ENCODE measurements at regions not wholly inside any gene's neighbourhood (a gene's known extent, or its start where the extent isn't known, plus 50 kb on each side); places are given as distances from the start of the nearest gene placed in this dataset.

- DNase-seq: no peak
Observed at GRCh38 chr2:134190062-134190806, 63.6 kb upstream of the MGAT5 start.

- no peak for DNase-seq
Observed at GRCh38 chr2:134190807-134191203, 63.1 kb upstream of the MGAT5 start.

- DNase-seq: no peak
Observed at GRCh38 chr2:134191835-134192234, 62.0 kb upstream of the MGAT5 start.

- no peak for DNase-seq
Observed at GRCh38 chr2:134193006-134193405, 60.9 kb upstream of the MGAT5 start.

GRCh38 chr2:134194519-134194918, 59.4 kb upstream of the MGAT5 start:
- DNase-seq: no peak

- no peak for DNase-seq
Observed at GRCh38 chr2:134195341-134195740, 58.5 kb upstream of the MGAT5 start.

- no peak for DNase-seq
Observed at GRCh38 chr2:134197445-134197844, 56.4 kb upstream of the MGAT5 start.

- DNase-seq: no peak
Observed at GRCh38 chr2:134198006-134198634, 55.8 kb upstream of the MGAT5 start.

GRCh38 chr2:134199123-134199522, 54.7 kb upstream of the MGAT5 start:
- DNase-seq: no peak

GRCh38 chr2:134200036-134200618, 53.7 kb upstream of the MGAT5 start:
- no peak for DNase-seq

GRCh38 chr2:134201533-134201932, 52.3 kb upstream of the MGAT5 start:
- DNase-seq: no peak

- no peak for DNase-seq
Observed at GRCh38 chr2:134202371-134202770, 51.5 kb upstream of the MGAT5 start.

GRCh38 chr2:134203175-134203574, 50.7 kb upstream of the MGAT5 start:
- no peak for DNase-seq

Data from NCI-H2081 (cell line).